Muscle layer of duodenum (tissue), 2 donors: ENCODE measurements at regions not wholly inside any gene's neighbourhood (a gene's known extent, or its start where the extent isn't known, plus 50 kb on each side); places are given as distances from the start of the nearest gene placed in this dataset.

ENCODE experiments used
- H3K27ac ChIP-seq: one replicate; pipeline ENCODE4 v1.7.0; 2013; ENCODE audit warnings: mild to moderate bottlenecking, low read length
- H3K27me3 ChIP-seq: one replicate; pipeline ENCODE4 v1.7.0; 2013; ENCODE audit warnings: low read depth, mild to moderate bottlenecking, control low read depth, low read length
- H3K36me3 ChIP-seq, 2 donors: one replicate each; pipeline ENCODE4 v1.7.0; 2013; ENCODE audit warnings: low read length in 2 of 2, control low read depth in 1 of 2, mild to moderate bottlenecking in 1 of 2; ENCODE audit not compliant: insufficient read depth in 2 of 2, control insufficient read depth in 1 of 2
- H3K4me1 ChIP-seq, 2 donors: one replicate each; pipeline ENCODE4 v1.7.0; 2013; ENCODE audit warnings: low read length in 2 of 2, mild to moderate bottlenecking in 2 of 2, control low read depth in 1 of 2, moderate library complexity in 1 of 2; ENCODE audit not compliant: insufficient read depth in 2 of 2, control insufficient read depth in 1 of 2
- H3K4me3 ChIP-seq, 2 donors: one replicate each; pipeline ENCODE4 v1.7.0; 2013; ENCODE audit warnings: low read length in 2 of 2, low read depth in 1 of 2, mild to moderate bottlenecking in 1 of 2
- H3K9me3 ChIP-seq, 2 donors: one replicate each; pipeline ENCODE4 v1.7.0; 2013; ENCODE audit warnings: low read length in 2 of 2, control low read depth in 1 of 2, mild to moderate bottlenecking in 1 of 2; ENCODE audit not compliant: control insufficient read depth in 1 of 2
- donor health status: healthy.

GRCh38 chr19:31160336-31160926 is 188.8 kb downstream of the TSHZ3 start:
- Histone ChIP-seq H3K4me1 (no peaks in the 10 kb centered on the region), H3K9me3 (no peaks in the 10 kb centered on the region), H3K27ac (no peak overlapping the region), H3K4me3 (no peak overlapping the region), H3K36me3 (no peaks in the 10 kb centered on the region), H3K27me3 (peaks cover 4% of the 10 kb centered on the region)

DNA sequence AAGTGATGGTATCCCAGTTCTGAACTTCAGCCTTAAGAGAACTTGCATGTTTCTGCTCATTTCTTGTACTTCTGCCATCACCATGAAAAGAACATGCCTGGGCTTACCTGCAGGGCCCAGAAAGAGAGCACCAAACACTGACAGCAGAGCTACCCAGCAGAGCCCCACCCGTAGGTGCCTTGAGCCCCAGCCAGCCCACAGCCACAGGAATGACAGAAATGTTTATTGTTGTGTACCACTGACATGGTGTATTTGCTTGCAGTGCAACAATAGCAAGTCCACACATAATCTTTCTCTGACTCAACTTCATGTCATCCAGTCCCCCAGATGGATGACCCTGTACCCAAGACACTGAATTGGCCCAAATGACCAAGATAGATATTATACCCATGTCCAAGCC is 195.2 kb downstream of the TSHZ3 start:
- no peaks in the 10 kb centered on the region for H3K36me3 ChIP-seq
- H3K4me3 ChIP-seq, result no peak overlapping the region
- no peak overlapping the region for H3K27ac ChIP-seq
- no peaks in the 10 kb centered on the region for H3K27me3 ChIP-seq
- H3K4me1 ChIP-seq, result no peaks in the 10 kb centered on the region
- H3K9me3 ChIP-seq, result no peaks in the 10 kb centered on the region

GRCh38 chr19:31152906-31153305 is 196.3 kb downstream of the TSHZ3 start:
- H3K27ac ChIP-seq, result no peak overlapping the region
- H3K4me1 ChIP-seq, result no peaks in the 10 kb centered on the region
- no peak overlapping the region for H3K4me3 ChIP-seq
- no peaks in the 10 kb centered on the region for H3K36me3 ChIP-seq
- no peaks in the 10 kb centered on the region for H3K9me3 ChIP-seq
- H3K27me3 ChIP-seq, result no peaks in the 10 kb centered on the region

GRCh38 chr19:31149441-31149941 is 199.7 kb downstream of the TSHZ3 start:
- no peak overlapping the region for H3K4me3 ChIP-seq
- H3K9me3 ChIP-seq, result no peaks in the 10 kb centered on the region
- no peaks in the 10 kb centered on the region for H3K36me3 ChIP-seq
- H3K27me3 ChIP-seq, result no peaks in the 10 kb centered on the region
- H3K4me1 ChIP-seq, result no peaks in the 10 kb centered on the region
- no peak overlapping the region for H3K27ac ChIP-seq

- Histone ChIP-seq H3K4me1 (no peaks in the 10 kb centered on the region), H3K27ac (no peak overlapping the region), H3K36me3 (no peaks in the 10 kb centered on the region), H3K27me3 (no peaks in the 10 kb centered on the region), H3K9me3 (no peaks in the 10 kb centered on the region), H3K4me3 (no peak overlapping the region)
These were observed 200.6 kb downstream of the TSHZ3 start for GRCh38 chr19:31148671-31149070.

DNA sequence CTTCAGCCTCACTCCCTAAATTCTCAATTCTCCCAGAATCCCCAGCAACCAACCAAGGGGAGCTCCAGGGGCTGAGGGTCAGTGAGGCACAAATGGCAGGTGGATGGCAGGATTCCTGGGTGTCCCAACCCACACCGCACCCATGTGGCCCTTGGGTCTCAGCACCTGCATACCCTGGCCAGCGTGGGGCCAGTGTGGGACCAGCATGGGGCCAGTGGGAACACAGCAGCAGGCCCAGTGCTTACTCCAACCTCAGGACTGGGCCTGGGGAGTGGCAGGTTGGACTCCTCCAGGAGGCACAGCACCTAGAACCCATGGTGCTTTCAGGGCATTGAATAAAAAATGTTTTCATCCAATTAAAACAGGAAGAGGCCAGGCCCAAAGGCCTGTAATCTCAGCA is 202.0 kb downstream of the TSHZ3 start:
- no peaks in the 10 kb centered on the region for H3K27me3 ChIP-seq
- H3K9me3 ChIP-seq, result no peaks in the 10 kb centered on the region
- H3K27ac ChIP-seq, result no peak overlapping the region
- H3K4me1 ChIP-seq, result no peaks in the 10 kb centered on the region
- no peak overlapping the region for H3K4me3 ChIP-seq
- H3K36me3 ChIP-seq, result no peaks in the 10 kb centered on the region

DNA sequence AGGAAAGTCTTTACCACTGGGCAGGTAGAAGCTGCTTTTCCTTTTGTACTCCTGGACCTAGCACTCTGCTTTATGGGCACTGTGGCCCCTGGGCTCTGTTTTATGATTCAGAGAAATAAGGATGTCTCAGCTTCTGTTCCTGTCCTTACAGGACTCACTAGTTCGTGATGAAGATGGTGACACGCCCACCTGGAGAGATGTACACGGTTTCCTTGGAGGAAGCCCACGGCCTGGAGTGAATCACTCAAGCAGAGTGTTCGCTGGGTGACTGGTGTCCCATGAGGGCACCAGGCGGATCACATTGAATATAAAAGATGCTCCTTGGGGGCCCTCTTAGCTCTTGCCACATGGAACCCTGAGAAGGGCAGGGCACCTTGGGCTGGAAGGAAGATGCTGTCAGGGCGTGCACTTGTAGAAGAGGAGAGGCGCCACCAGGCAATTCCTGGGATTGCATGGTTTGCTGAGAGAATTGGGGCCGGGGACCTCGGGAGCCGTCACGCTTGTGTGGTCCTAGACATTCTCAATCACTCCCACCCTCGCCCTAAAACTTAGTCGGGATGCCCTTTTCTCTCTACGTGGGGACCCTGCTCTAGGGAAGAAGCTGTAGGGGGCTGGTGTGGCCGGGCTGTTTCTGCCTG is 202.6 kb downstream of the TSHZ3 start:
- H3K4me3 ChIP-seq, result no peak overlapping the region
- H3K27ac ChIP-seq, result no peak overlapping the region
- H3K9me3 ChIP-seq, result no peaks in the 10 kb centered on the region
- H3K36me3 ChIP-seq, result no peaks in the 10 kb centered on the region
- no peaks in the 10 kb centered on the region for H3K27me3 ChIP-seq
- no peaks in the 10 kb centered on the region for H3K4me1 ChIP-seq

- Histone ChIP-seq H3K4me1 (no peaks in the 10 kb centered on the region), H3K9me3 (no peaks in the 10 kb centered on the region), H3K27me3 (no peaks in the 10 kb centered on the region), H3K36me3 (no peaks in the 10 kb centered on the region), H3K4me3 (no peak overlapping the region), H3K27ac (no peak overlapping the region)
These were observed 203.2 kb downstream of the TSHZ3 start for GRCh38 chr19:31146015-31146414.

- no peaks in the 10 kb centered on the region for H3K36me3 ChIP-seq
- H3K4me3 ChIP-seq, result no peak overlapping the region
- no peaks in the 10 kb centered on the region for H3K4me1 ChIP-seq
- H3K27me3 ChIP-seq, result no peaks in the 10 kb centered on the region
- H3K27ac ChIP-seq, result no peak overlapping the region
- H3K9me3 ChIP-seq, result no peaks in the 10 kb centered on the region
These were observed 204.2 kb downstream of the TSHZ3 start for GRCh38 chr19:31145007-31145406.

- no peaks in the 10 kb centered on the region for H3K4me1 ChIP-seq
- H3K36me3 ChIP-seq, result no peaks in the 10 kb centered on the region
- H3K27ac ChIP-seq, result no peak overlapping the region
- no peaks in the 10 kb centered on the region for H3K27me3 ChIP-seq
- no peaks in the 10 kb centered on the region for H3K9me3 ChIP-seq
- H3K4me3 ChIP-seq, result no peak overlapping the region
These were observed 205.0 kb downstream of the TSHZ3 start for GRCh38 chr19:31144075-31144870.

DNA sequence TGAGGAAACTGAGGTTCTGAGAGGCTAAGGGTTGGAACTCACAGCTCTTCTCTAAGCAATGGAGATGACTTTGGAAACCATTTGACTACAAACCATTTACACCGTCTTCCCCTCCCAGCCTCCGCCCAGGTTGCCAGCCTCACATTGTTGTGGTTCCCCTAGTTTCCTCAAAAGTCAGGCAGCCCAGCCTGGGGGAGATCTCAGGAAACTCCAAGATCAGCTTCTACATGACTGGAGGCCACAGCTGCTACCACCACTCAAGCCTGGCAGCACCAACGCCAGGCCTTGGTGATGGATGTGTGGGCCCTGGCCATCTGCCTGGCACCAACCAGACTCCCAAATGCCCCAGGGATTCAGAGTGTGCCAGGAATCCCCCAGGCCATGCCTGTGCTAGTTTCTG is 207.9 kb downstream of the TSHZ3 start:
- no peaks in the 10 kb centered on the region for H3K36me3 ChIP-seq
- no peak overlapping the region for H3K27ac ChIP-seq
- peaks cover 0 to 3% of the 10 kb centered on the region in 2 donors for H3K9me3 ChIP-seq
- H3K27me3 ChIP-seq, result no peaks in the 10 kb centered on the region
- no peaks in the 10 kb centered on the region for H3K4me1 ChIP-seq
- no peak overlapping the region for H3K4me3 ChIP-seq
